Kidney tubule cell (primary cell): ENCODE measurements at regions not wholly inside any gene's neighbourhood (a gene's known extent, or its start where the extent isn't known, plus 50 kb on each side); places are given as distances from the start of the nearest gene placed in this dataset.

Experiments
- DNase-seq: peaks from one replicate; pipeline ENCODE4 v3.0.0-alpha.2; 2018; ENCODE audit warnings: low spot score

GRCh38 chr3:31224936-31225335 is 307.8 kb upstream of the STT3B start:
- no peak for DNase-seq

DNA sequence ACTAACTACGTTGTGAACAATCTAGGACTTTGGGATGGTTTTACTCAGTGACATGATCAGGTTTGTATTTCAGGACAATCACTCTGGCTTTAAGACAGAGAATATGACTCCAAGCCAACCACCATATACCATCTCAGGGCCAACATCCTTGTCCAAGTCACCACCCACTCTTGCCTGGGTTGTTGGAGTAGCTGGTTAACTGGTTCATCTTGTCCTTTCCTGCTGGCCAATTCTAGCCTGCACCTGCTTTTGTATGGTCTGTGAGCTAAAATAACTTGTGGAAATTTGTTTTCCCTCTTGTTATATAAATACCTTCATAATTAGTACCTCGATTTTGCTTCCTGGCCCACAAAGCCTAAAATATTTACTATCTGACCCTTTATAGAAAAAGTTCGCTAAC is 306.8 kb upstream of the STT3B start:
- DNase-seq: no peak

GRCh38 chr3:31226346-31226745 is 306.4 kb upstream of the STT3B start:
- DNase-seq: no peak

GRCh38 chr3:31227131-31227562 is 305.6 kb upstream of the STT3B start:
- DNase-seq: peak; percentile 39

GRCh38 chr3:31230425-31231223 is 302.1 kb upstream of the STT3B start:
- DNase-seq: no peak

DNA sequence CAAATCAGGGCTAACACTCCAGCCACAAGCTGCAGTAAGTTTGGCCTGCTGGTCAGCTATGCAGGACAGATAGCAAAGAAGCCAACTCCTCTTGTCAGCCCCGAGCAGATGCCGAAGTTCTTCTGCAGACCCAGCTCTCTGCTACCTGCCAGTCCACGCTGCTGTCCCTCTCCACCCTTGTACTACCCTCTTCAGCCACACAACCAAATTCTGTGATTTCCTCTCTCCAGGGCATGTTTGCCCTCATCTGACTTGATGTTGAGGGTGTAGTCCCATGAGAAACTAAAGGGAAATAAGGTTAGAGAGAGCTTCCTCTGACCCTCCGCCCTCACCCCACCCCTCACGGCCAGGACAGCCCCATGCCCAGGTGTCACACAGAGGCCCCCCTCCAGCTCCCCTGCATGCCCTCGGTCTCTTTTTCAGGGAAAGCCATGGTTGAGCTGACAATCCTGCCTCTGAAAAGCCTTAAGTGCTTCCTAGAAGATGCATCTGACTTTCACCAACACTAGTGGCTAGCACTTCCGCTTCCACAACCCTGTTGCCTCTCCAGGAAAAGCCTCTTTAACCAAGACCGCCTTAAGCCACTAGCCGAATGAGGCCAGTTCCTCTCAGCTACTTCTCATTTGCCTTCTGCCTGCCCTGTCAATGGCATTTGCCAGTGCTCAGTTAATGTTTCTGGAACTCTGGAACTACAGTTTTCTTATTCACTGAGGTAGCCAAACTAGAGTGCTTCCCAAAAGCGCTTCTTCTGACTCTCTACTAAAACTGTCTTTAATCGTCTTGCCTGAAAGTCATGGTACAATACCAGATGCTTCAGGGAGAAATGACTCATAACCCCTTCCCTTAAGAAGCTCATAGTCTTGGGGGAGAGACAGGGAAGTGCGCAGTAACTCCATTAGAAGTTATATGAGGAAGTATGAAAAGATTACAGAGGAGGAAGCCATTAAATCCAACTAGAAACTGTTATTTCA is 300.4 kb upstream of the STT3B start:
- DNase-seq: no peak

GRCh38 chr3:31234145-31234544 is 298.6 kb upstream of the STT3B start:
- DNase-seq: no peak

GRCh38 chr3:31235062-31235700 is 297.5 kb upstream of the STT3B start:
- DNase-seq: no peak

DNA sequence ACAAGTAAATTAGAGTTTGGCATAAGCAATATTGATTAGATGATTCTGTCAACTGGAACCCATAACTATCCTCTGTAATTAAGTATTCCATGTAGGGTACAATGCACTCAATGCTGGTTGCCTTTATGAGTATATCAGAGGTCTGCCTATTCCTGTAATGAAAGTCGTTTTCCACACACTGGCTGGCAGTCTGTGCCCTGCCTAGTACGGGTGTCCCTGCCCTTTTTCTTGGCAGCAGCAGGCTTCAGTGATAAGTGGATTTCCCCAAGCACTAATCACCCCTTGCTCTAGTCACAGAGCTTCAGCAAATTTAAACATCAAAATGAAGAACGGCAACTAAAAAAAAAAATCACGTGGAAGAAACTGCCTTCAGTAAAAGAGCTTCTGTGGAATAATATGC is 294.8 kb upstream of the STT3B start:
- DNase-seq: no peak

DNA sequence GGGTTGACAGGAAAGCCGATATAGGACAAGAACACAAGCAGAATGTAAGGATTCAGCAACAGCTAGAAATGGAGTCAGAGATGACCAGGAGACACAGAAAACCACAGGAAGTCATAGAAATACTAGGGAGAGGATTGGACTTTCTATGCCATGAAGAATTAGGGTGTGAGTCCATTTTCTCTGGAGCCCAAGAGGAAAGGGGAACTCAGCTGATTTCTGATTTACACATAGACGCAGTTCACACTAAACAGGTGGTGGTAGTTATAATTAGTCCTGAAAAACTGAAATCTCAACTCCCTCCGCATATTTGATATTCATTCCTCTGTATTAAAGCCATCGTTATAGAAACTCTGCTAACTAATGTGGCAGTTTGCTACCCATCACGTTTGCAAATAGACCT is 292.7 kb upstream of the STT3B start:
- no peak for DNase-seq

- peak; percentile 53 for DNase-seq
Measured at GRCh38 chr3:31240466-31240865, 292.3 kb upstream of the STT3B start.

- DNase-seq: peak; percentile 19
Measured at GRCh38 chr3:31240874-31241273, 291.9 kb upstream of the STT3B start.

DNA sequence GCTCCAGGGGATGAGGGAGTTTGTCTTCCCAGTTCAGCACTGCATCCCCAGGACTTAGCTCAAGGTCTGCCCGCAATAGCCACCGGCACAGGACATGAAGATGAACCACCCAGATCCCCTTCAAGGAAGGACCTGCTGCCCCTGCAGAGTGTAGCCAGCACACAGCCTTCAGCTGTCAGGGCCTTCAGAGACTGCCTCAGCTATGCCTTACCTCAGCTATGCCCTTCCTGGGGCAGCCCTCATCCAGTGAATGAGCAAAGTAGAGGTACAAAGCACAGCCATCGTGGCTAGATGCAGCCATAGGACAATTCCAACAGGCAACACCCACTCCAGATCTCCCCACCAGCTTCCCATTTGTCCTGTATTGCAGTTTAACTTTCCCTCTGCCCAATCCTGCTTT is 291.2 kb upstream of the STT3B start:
- DNase-seq: no peak

GRCh38 chr3:31242026-31242960 is 290.4 kb upstream of the STT3B start:
- DNase-seq: no peak

- no peak for DNase-seq
Measured at GRCh38 chr3:31244929-31245817, 287.6 kb upstream of the STT3B start.

DNA sequence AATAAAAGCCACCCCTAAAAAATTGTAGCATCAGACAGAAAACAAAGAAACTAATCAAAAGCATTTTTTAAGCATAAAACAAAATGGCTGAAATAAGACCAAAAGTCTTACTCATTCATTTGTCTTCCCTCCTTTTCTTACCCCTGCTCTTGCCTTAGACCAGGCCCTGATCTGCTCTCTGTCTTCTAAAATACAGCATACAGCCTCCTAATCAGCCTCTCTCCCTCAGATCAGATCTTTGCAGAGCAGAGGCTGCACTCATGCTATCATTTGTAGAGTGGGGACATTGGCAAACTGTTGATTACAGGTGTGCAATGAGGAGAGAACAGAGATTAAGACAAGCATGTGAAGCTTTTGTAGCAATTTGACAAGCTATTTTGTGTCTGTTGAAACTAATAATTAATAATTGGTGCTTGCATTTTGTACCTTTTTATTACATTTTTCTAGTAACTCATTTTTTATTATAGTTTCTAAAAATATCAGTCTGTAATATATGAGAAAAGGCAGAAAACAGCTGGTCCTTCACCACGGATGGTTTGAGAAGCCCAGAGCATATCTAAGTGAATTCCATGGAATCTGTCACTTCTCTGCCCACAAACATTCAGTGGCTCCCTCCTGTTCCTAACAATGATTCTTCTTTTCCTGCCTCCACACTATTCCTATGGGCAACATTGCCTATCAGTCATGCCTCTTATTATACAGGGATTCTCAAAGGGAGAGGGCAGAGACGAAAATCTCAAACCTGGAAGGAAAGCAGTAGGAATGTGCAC is 286.2 kb upstream of the STT3B start:
- DNase-seq: no peak

DNA sequence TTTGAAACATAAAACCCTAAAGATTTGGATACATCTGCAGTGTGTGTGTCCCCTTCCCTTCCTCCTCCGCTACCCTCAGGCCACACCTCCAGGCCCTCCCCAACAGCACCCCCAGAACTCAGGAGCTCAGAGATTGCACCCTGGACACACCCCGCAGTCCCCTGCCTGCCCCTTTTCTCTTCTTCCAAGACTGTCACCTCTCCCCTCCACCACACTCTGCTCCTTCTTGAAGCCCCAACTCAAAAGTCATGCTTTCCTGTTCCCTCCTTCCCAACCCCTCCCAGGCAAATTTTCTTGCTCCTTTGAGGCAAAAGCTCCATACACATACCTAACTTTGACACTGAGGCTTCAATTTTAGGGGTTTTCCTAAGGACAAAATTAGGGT is 285.7 kb upstream of the STT3B start:
- no peak for DNase-seq

DNA sequence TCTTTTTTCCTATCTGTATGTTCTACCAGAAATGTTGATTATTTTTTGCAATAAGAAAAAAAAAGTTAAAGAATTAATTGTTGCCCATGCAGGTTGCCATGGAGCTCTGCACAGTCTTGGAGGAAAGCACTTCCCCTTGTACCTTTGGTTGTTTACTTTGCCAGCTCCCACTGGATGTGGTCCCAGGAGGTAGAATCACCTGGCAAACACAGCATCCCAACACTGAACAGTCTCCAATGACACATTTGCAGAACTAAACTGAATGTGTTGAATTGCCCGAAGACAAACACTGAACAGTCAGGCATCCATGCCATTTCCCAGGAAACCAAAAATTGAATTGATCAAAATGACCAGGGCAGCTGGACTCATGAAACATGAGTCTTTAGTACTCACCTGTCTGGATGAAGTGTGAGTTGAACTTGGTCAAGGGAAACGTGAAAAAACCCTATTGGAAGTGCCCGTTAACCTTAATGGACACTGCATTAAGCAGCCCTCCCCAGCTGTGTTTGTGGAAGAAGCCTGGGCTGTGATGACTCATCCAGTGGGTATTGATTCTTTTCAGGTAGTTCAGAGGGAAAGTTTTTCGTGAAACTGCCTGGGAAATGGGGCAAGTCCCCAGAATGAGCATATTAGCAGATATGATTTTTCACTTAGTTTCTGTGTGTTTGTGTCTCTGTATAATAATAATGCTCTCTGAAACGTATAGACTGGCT is 284.7 kb upstream of the STT3B start:
- peak; percentile 38 for DNase-seq

GRCh38 chr3:31248563-31248992 is 284.1 kb upstream of the STT3B start:
- DNase-seq: no peak
